Head of caudate nucleus (tissue), 42 donors: ENCODE measurements at regions not wholly inside any gene's neighbourhood (a gene's known extent, or its start where the extent isn't known, plus 50 kb on each side); places are given as distances from the start of the nearest gene placed in this dataset.
"Not testable (repeated sequence)": the region's sequence is repeated elsewhere in the genome, so short reads cannot be mapped to it uniquely, and the experiment has no call there.

Experiments
- DNase-seq, 42 donors: peaks; one replicate each; pipeline versions ENCODE4 v3.0.0 to v3.0.0-alpha.2; 2020 to 2021; ENCODE audit warnings: mixed read lengths in 7 of 42
- intact Hi-C: fragments of 100-400 bp; cut with DNase I; formaldehyde crosslinking; loops from one replicate; pipeline ENCODE4 v1.15.0; 2022

- intact Hi-C loops, result no loop called here
- no peak for DNase-seq
Measured at GRCh38 chr16:51851111-51851510, 695.8 kb downstream of the TOX3 start.

GRCh38 chr16:51849715-51850114 is 697.2 kb downstream of the TOX3 start:
- no peak for DNase-seq
- intact Hi-C loops, result no loop called here

GRCh38 chr16:51845586-51846305 is 694.7 kb upstream of the SALL1 start:
- peak in 1 of 42 donors; percentile 29 for DNase-seq
- intact Hi-C loops, result no loop called here

- no peak for DNase-seq
- intact Hi-C loops, result no loop called here
Measured at GRCh38 chr16:51839727-51840462, 688.8 kb upstream of the SALL1 start.

GRCh38 chr16:51834794-51835193 is 683.7 kb upstream of the SALL1 start:
- intact Hi-C loops, result no loop called here

GRCh38 chr16:51834133-51834532 is 683.1 kb upstream of the SALL1 start:
- no peak for DNase-seq
- intact Hi-C loops, result no loop called here

More at GRCh38 chr16:51834794-51835193, 683.7 kb upstream of the SALL1 start:
- DNase-seq, result no peak

GRCh38 chr16:51831595-51832367 is 680.7 kb upstream of the SALL1 start:
- no peak for DNase-seq
- intact Hi-C loops, result no loop called here

- intact Hi-C loops, DNase-seq: not testable (repeated sequence)
Measured at GRCh38 chr16:51831034-51831433, 680.0 kb upstream of the SALL1 start.

- intact Hi-C loops, result no loop called here
- no peak for DNase-seq
Measured at GRCh38 chr16:51825779-51826178, 674.7 kb upstream of the SALL1 start.

- no peak for DNase-seq
- intact Hi-C loops, result no loop called here
Measured at GRCh38 chr16:51822471-51822870, 671.4 kb upstream of the SALL1 start.

- intact Hi-C loops, result no loop called here
- DNase-seq, result no peak
Measured at GRCh38 chr16:51821527-51821926, 670.5 kb upstream of the SALL1 start.

- DNase-seq, result no peak
- intact Hi-C loops, result no loop called here
Measured at GRCh38 chr16:51820176-51820575, 669.1 kb upstream of the SALL1 start.

GRCh38 chr16:51818342-51818944 is 667.4 kb upstream of the SALL1 start:
- DNase-seq, result peak in 37 of 42 donors; percentile 2 to 82 (median 45)
- intact Hi-C loops, result loop anchor here (10.0 kb wide), 1 partner anchor 166 kb away; no protein-coding TSS in a partner anchor

GRCh38 chr16:51816929-51817328 is 665.9 kb upstream of the SALL1 start:
- intact Hi-C loops, result loop anchor here (10.0 kb wide), 1 partner anchor 168 kb away; no protein-coding TSS in a partner anchor
- no peak for DNase-seq

- no peak for DNase-seq
- intact Hi-C loops, result loop anchor here (10.0 kb wide), 1 partner anchor 169 kb away; no protein-coding TSS in a partner anchor
Measured at GRCh38 chr16:51815523-51815922, 664.5 kb upstream of the SALL1 start.

GRCh38 chr16:51814617-51815016 is 663.5 kb upstream of the SALL1 start:
- intact Hi-C loops, result loop anchor here (10.0 kb wide), 1 partner anchor 170 kb away; no protein-coding TSS in a partner anchor

GRCh38 chr16:51813609-51814008 is 662.5 kb upstream of the SALL1 start:
- intact Hi-C loops, result loop anchor here (10.0 kb wide), 1 partner anchor 171 kb away; no protein-coding TSS in a partner anchor

More at GRCh38 chr16:51814617-51815016, 663.5 kb upstream of the SALL1 start:
- no peak for DNase-seq

GRCh38 chr16:51812945-51813344 is 661.9 kb upstream of the SALL1 start:
- intact Hi-C loops, result loop anchor here (10.0 kb wide), 1 partner anchor 172 kb away; no protein-coding TSS in a partner anchor

More at GRCh38 chr16:51813609-51814008, 662.5 kb upstream of the SALL1 start:
- no peak for DNase-seq

GRCh38 chr16:51807551-51807950 is 656.5 kb upstream of the SALL1 start:
- intact Hi-C loops, result no loop called here
- no peak for DNase-seq

More at GRCh38 chr16:51812945-51813344, 661.9 kb upstream of the SALL1 start:
- no peak for DNase-seq
